GM12864 (cell line): ENCODE measurements at regions not wholly inside any gene's neighbourhood (a gene's known extent, or its start where the extent isn't known, plus 50 kb on each side); places are given as distances from the start of the nearest gene placed in this dataset.

Source experiments
- DNase-seq: peaks from one replicate; pipeline ENCODE4 v3.0.0-alpha.2; 2011; ENCODE audit warnings: low read depth
- H3K4me3 ChIP-seq: 2 replicates; pipeline ENCODE4 v1.5.1; 2011; ENCODE audit warnings: mild to moderate bottlenecking, low read depth, low read length, control low read depth
- CTCF ChIP-seq: IDR thresholded peaks from 2 replicates; pipeline ENCODE4 v1.5.1; 2011; ENCODE audit warnings: low read depth, mild to moderate bottlenecking, moderate library complexity, low read length, control low read depth, inconsistent platforms; ENCODE audit errors: missing control alignments

- H3K4me3 ChIP-seq: no peak overlapping the region
- DNase-seq: no peak
- no peak for TF ChIP-seq CTCF
These were observed 168.0 kb upstream of the ARID2 start for GRCh38 chr12:45561488-45561887.

- no peak for DNase-seq
- TF ChIP-seq CTCF: no peak
- H3K4me3 ChIP-seq: no peak overlapping the region
These were observed 163.9 kb upstream of the ARID2 start for GRCh38 chr12:45565590-45565989.

GRCh38 chr12:45566257-45566656, 163.2 kb upstream of the ARID2 start:
- no peak for DNase-seq
- H3K4me3 ChIP-seq: no peak overlapping the region
- TF ChIP-seq CTCF: no peak

- H3K4me3 ChIP-seq: no peak overlapping the region
- no peak for TF ChIP-seq CTCF
- DNase-seq: no peak
These were observed 160.7 kb upstream of the ARID2 start for GRCh38 chr12:45568808-45569207.

GRCh38 chr12:45570501-45570900, 159.0 kb upstream of the ARID2 start:
- TF ChIP-seq CTCF: no peak
- no peak for DNase-seq
- no peak overlapping the region for H3K4me3 ChIP-seq

- no peak overlapping the region for H3K4me3 ChIP-seq
- no peak for DNase-seq
- TF ChIP-seq CTCF: no peak
These were observed 157.4 kb upstream of the ARID2 start for GRCh38 chr12:45572114-45572513.

GRCh38 chr12:45575417-45575816, 154.1 kb upstream of the ARID2 start:
- DNase-seq: no peak
- no peak for TF ChIP-seq CTCF
- H3K4me3 ChIP-seq: no peak overlapping the region
